GM12891 (cell line): ENCODE measurements at regions not wholly inside any gene's neighbourhood (a gene's known extent, or its start where the extent isn't known, plus 50 kb on each side); places are given as distances from the start of the nearest gene placed in this dataset.

ENCODE experiments used
- POLR2A ChIP-seq: IDR thresholded peaks from 2 replicates; pipeline ENCODE4 v1.6.1; 2011; ENCODE audit warnings: low read depth, low read length, control low read depth
- POLR2AphosphoS5 ChIP-seq: IDR thresholded peaks from 2 replicates; pipeline ENCODE4 v1.6.1; 2011; ENCODE audit warnings: low read depth, low read length, control low read depth
- TAF1 ChIP-seq: IDR thresholded peaks from 2 replicates; pipeline ENCODE4 v1.6.1; 2011; ENCODE audit warnings: low read depth, low read length, control low read depth

DNA sequence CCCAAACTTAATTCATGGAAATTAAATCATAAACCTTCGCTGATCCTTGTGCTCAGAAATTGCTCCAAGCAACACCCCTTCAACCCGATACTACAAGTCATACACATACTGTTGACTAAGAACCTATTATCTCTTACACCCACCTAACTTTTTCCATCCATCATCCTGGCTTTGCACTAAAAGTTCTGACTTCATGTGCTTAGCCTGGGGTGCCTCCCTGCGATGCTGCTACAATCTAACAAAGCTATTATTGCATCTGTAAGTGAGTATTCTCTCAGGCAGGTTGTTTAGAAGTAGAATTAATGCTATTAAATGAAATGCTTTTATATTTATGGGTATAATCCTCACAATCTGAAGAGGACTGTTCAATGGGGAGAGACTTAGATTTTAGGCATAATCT, 619.8 kb downstream of the CCDC85A start:
- TF ChIP-seq POLR2A (no peak), TAF1 (no peak), POLR2AphosphoS5 (no peak)
